ENCODE measurements at regions not wholly inside any gene's neighbourhood (a gene's known extent, or its start where the extent isn't known, plus 50 kb on each side); places are given as distances from the start of the nearest gene placed in this dataset.
A peak's percentile ranks its signal among the peaks of the same experiment; 100 is the strongest.
"Not testable (repeated sequence)": the region's sequence is repeated elsewhere in the genome, so short reads cannot be mapped to it uniquely, and the experiment has no call there.

DNA sequence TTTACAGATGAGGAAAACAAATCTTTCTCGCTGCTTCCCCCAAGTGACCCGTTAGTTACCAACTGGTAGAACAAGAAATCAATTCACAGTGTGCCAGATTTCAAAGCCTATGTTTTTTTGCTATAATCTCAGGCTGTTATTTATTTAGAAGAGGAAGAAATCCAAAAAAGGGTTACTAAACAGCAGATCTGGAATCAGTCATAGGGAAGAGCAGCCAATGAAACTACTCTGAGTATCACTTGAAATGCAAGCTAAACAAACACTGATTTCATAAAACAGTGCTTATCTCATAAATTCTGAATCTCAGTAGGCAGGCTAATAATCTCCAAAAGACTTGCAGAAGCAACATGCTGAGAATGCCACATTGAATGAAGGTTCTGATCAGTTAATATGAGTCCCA is 829.5 kb upstream of the ACO1 start:
- in situ Hi-C loops (cut with HindIII; ENCODE audit: low pct_ligation_motif_present, low pct_unique_long_range_greater_than_20kb, low sequenced_read_pairs): no loop called here

DNA sequence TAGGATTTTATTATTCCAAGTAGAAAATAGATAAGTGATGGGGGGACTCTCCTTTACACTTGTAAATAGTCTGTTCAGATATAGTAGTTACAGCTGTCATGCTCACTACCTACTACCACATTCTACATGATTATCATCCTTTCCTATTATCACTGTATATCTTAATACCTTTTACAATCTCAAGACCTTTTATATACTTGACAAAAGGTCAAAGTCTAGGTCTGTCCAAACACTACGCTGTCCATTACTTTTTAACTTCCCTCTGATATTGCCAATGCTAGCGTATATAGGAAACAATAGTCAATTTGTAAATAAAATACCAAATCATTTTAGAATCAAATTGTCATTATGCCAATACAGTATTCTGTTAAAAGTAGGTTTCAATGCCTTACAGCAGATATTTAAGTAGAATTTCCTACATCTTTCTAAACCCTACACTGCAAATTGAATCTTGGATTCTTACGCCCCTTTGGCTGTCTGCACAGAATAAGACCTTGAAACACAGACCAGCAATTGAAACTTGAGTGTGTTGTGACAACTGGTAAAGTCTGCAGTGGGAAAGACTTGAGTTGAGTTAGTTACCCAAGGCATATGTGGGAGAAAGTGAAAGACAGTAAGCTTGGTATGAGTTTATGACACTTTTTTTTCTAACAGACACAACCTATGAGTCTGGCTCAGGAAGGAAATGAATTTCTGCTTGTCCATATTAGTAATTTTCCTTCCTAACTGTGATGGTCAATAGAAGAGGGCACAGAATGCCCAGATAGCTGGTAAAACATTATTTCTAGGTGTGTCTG is 827.6 kb upstream of the ACO1 start:
- no peak for DNase-seq
- in situ Hi-C loops (cut with HindIII; ENCODE audit: low pct_ligation_motif_present, low pct_unique_long_range_greater_than_20kb, low sequenced_read_pairs): no loop called here

More for the DNA sequence above, 829.5 kb upstream of the ACO1 start:
- no peak for DNase-seq

GRCh38 chr9:31572190-31572589 is 812.3 kb upstream of the ACO1 start:
- DNase-seq; in situ Hi-C loops (cut with HindIII; ENCODE audit: low pct_ligation_motif_present, low pct_unique_long_range_greater_than_20kb, low sequenced_read_pairs): not testable (repeated sequence)

- in situ Hi-C loops (cut with HindIII; ENCODE audit: low pct_ligation_motif_present, low pct_unique_long_range_greater_than_20kb, low sequenced_read_pairs): no loop called here
- no peak for DNase-seq
These were observed 810.9 kb upstream of the ACO1 start for GRCh38 chr9:31573561-31573960.

DNA sequence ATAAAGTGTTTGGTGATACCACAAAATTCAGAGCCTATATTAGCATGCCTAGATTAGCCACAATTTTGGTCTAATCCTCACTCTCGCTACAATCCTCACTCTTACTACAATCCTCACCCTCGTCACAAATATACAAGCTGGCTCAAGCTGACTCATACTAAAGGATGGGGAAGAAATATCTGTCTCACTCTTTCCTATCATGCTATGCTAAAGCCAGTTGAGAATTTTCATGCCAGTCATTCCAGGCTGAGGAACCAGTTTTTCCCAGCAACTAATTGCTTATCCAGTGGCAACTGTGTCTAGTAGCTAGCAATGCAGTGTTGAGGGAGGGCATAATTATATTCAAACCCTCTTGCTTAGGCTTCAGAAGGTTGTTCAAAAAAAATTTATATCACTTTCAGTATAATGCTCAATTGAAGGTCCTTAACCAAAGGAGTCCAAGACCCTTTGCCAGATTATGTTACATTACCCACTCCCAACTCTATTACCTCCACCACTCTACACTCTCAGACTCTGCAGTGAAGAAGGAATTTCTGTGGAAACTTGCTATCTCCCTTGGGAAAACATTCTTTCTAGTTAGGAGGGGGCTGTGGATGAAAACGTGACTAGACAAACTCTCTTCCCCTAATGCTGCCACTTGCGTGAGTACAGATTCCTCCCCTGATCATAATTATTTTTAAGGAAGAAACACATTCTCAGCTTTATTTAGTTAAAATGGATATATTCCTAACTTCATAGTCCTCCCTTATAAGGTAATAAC is 810.3 kb upstream of the ACO1 start:
- in situ Hi-C loops (cut with HindIII; ENCODE audit: low pct_ligation_motif_present, low pct_unique_long_range_greater_than_20kb, low sequenced_read_pairs): no loop called here
- no peak for DNase-seq

- no peak for DNase-seq
- in situ Hi-C loops (cut with HindIII; ENCODE audit: low pct_ligation_motif_present, low pct_unique_long_range_greater_than_20kb, low sequenced_read_pairs): no loop called here
These were observed 802.4 kb upstream of the ACO1 start for GRCh38 chr9:31582071-31582470.

- in situ Hi-C loops (cut with HindIII; ENCODE audit: low pct_ligation_motif_present, low pct_unique_long_range_greater_than_20kb, low sequenced_read_pairs): no loop called here
- DNase-seq: no peak
These were observed 801.9 kb upstream of the ACO1 start for GRCh38 chr9:31582561-31582960.

- in situ Hi-C loops (cut with HindIII; ENCODE audit: low pct_ligation_motif_present, low pct_unique_long_range_greater_than_20kb, low sequenced_read_pairs): no loop called here
- no peak for DNase-seq
These were observed 799.3 kb upstream of the ACO1 start for GRCh38 chr9:31585158-31585557.

DNA sequence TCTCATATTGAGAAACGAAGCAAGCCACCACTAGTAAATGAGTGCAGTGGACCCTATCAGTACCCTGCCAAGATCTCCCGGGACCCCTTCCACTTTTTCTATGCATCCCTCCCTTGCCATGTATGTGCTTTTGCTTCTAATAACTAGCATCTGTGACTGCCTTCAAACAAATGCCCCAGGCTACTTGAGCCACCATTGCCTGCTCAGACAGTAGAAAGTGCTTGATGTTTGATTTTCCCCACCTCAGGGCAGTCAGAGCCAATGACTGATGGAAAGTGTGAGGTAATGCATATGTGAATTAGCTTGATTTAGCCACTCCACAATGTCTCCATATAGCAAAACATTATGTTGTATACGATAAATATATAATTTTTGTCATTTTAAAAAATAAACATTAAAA is 797.3 kb upstream of the ACO1 start:
- in situ Hi-C loops (cut with HindIII; ENCODE audit: low pct_ligation_motif_present, low pct_unique_long_range_greater_than_20kb, low sequenced_read_pairs): no loop called here
- no peak for DNase-seq

- in situ Hi-C loops (cut with HindIII; ENCODE audit: low pct_ligation_motif_present, low pct_unique_long_range_greater_than_20kb, low sequenced_read_pairs): no loop called here
- DNase-seq: no peak
These were observed 796.4 kb upstream of the ACO1 start for GRCh38 chr9:31588006-31588405.

DNA sequence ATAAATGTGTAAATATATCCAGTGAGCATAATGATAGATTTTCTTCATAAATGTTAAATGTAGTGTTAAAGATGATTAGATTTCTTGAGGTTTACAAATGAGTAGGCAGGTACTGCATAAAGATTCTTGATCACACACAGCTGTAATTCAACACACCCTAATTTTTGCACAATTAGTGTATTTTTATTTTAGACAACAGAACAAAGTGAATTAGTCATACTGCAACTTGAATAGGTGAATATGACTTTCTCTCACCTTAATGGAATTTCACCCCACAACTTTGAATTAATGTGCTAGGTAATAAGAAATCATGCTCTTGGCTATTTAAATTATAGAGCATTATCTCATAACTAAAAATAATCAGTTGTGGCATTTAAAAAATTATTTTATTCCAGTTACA is 795.7 kb upstream of the ACO1 start:
- in situ Hi-C loops (cut with HindIII; ENCODE audit: low pct_ligation_motif_present, low pct_unique_long_range_greater_than_20kb, low sequenced_read_pairs): no loop called here
- no peak for DNase-seq

GRCh38 chr9:31590091-31590490 is 794.4 kb upstream of the ACO1 start:
- in situ Hi-C loops (cut with HindIII; ENCODE audit: low pct_ligation_motif_present, low pct_unique_long_range_greater_than_20kb, low sequenced_read_pairs): no loop called here

GRCh38 chr9:31597086-31597485 is 787.4 kb upstream of the ACO1 start:
- DNase-seq; in situ Hi-C loops (cut with HindIII; ENCODE audit: low pct_ligation_motif_present, low pct_unique_long_range_greater_than_20kb, low sequenced_read_pairs): not testable (repeated sequence)

More at GRCh38 chr9:31590091-31590490, 794.4 kb upstream of the ACO1 start:
- no peak for DNase-seq

GRCh38 chr9:31597977-31598376 is 786.5 kb upstream of the ACO1 start:
- peak; percentile 84 for DNase-seq

GRCh38 chr9:31601666-31602065 is 782.8 kb upstream of the ACO1 start:
- in situ Hi-C loops (cut with HindIII; ENCODE audit: low pct_ligation_motif_present, low pct_unique_long_range_greater_than_20kb, low sequenced_read_pairs): no loop called here
- DNase-seq: no peak

More at GRCh38 chr9:31597977-31598376, 786.5 kb upstream of the ACO1 start:
- in situ Hi-C loops (cut with HindIII; ENCODE audit: low pct_ligation_motif_present, low pct_unique_long_range_greater_than_20kb, low sequenced_read_pairs): no loop called here

GRCh38 chr9:31604531-31604930 is 779.9 kb upstream of the ACO1 start:
- in situ Hi-C loops (cut with HindIII; ENCODE audit: low pct_ligation_motif_present, low pct_unique_long_range_greater_than_20kb, low sequenced_read_pairs): no loop called here
- no peak for DNase-seq

- DNase-seq: no peak
These were observed 779.3 kb upstream of the ACO1 start for GRCh38 chr9:31605164-31605563.

DNA sequence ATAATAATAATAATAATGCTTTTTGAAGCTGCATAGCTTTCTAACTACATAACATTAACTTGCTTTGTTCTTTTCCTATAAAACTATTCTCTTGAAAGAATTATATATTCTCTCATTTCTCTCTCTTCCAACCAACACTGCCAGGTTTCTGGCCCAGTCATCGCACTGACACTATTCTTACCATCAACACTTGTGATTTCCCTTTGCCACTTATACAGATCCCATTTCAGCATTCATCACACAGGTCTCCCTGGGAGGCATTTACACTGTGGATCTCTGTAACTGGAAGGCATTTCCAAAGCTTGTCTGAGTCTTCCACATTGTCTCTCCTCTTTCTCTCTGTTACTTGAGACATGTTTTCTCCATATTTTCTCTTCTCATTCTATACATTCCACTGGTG is 777.8 kb upstream of the ACO1 start:
- in situ Hi-C loops (cut with HindIII; ENCODE audit: low pct_ligation_motif_present, low pct_unique_long_range_greater_than_20kb, low sequenced_read_pairs): no loop called here
- no peak for DNase-seq

More at GRCh38 chr9:31605164-31605563, 779.3 kb upstream of the ACO1 start:
- in situ Hi-C loops (cut with HindIII; ENCODE audit: low pct_ligation_motif_present, low pct_unique_long_range_greater_than_20kb, low sequenced_read_pairs): no loop called here

GRCh38 chr9:31608416-31608815 is 776.0 kb upstream of the ACO1 start:
- no peak for DNase-seq
- in situ Hi-C loops (cut with HindIII; ENCODE audit: low pct_ligation_motif_present, low pct_unique_long_range_greater_than_20kb, low sequenced_read_pairs): no loop called here

DNA sequence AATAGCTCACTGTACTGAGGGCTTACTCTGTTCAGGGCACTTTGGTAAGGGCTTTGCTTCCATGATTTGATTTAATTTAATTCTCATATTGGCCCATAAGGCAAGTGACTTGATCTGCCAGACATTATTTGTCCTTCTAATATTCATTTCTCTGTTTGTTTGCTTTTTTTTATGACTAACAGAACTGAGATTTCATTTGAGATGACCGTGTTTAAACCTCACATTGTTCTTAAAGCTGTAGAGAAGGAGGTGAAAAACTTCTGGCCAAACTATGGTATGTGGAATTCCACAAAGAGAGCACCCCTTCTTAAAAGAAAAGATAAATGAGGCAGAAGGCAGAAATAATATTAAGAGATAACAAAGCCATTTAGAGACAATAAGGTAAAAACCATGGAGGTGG is 775.6 kb upstream of the ACO1 start:
- DNase-seq: no peak
- in situ Hi-C loops (cut with HindIII; ENCODE audit: low pct_ligation_motif_present, low pct_unique_long_range_greater_than_20kb, low sequenced_read_pairs): no loop called here

Measured in ACHN (cell line).